NCI-H2107 (cell line): ENCODE measurements at regions not wholly inside any gene's neighbourhood (a gene's known extent, or its start where the extent isn't known, plus 50 kb on each side); places are given as distances from the start of the nearest gene placed in this dataset.

Experiments used
- DNase-seq: peaks from one replicate; lab custom pipeline; 2025; lab: John Stamatoyannopoulos, UW

DNA sequence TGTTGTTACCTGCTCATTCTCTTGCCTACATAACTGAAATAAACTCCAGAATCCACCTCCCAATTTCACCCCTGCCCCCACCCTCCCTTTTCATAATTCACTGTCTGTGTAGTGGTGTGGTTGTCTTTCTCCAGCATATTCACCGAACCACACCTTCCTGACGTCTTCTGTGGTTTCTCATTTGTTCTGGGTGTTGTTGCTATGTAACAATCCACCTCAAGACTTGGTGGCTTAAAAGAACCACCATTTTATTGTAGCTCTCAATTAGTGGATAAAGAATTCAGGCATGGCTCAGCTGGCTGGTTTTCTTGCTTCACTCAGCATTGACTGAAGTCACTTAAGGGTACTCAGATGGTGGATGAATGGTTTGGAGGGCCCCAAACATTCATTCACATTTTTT, 229.8 kb downstream of the MAF start:
- DNase-seq, result no peak

GRCh38 chr16:79369796-79370195, 230.7 kb downstream of the MAF start:
- DNase-seq, result no peak

- DNase-seq, result no peak
Observed at GRCh38 chr16:79367822-79368221, 232.7 kb downstream of the MAF start.

GRCh38 chr16:79366635-79367034, 233.9 kb downstream of the MAF start:
- DNase-seq, result no peak

- no peak for DNase-seq
Observed at GRCh38 chr16:79365702-79366101, 234.8 kb downstream of the MAF start.

DNA sequence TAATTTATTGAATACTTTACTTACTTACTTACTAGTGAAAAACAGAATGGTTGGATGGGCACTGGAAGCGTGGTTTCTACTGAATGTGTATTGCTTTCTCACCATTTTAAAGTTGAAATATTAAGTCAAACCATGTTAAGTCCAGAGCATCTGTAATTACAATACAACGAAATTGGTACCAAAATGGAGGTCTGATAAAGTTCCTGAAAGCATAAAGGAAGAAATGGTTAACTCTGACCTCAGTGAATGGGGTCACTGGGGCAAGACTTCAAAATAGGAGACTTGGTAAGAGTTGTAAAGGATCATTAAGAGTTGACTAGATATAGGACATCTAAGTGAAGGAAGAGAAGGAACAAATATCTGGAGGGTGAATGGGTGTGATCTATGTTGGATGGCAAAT, 237.1 kb downstream of the MAF start:
- DNase-seq, result no peak

- no peak for DNase-seq
Observed at GRCh38 chr16:79363035-79363434, 237.5 kb downstream of the MAF start.

DNA sequence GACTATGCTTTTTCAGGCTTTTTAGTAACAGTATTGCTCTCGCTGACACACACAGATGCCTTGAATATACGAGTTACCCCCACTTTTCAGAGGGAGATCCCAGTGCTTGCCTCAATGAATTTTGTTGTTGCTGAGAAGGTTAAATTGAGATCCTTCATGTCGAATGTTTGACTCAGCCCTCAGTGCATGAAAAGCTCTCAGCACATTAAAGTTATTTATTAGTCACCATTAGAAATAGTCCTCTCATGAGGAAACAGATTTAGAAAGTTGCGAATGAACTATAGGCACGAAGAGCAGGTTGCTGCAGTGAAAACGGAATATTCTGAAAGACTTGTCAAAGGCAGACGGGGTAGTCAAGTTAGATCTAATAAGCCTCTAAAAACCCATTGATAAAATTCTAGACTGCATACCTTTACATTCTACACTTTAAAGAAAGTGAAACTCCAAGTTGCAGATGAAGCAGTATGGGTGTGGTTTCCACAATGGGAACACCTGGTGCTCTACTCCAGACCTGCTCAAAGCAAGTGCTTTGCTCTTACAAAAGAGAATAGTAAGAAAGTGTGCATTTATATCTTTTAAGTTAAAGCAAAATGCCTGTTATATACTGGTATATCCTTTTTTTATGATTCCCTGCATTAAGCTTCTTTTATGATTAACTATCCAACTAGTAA, 238.1 kb downstream of the MAF start:
- DNase-seq, result no peak

DNA sequence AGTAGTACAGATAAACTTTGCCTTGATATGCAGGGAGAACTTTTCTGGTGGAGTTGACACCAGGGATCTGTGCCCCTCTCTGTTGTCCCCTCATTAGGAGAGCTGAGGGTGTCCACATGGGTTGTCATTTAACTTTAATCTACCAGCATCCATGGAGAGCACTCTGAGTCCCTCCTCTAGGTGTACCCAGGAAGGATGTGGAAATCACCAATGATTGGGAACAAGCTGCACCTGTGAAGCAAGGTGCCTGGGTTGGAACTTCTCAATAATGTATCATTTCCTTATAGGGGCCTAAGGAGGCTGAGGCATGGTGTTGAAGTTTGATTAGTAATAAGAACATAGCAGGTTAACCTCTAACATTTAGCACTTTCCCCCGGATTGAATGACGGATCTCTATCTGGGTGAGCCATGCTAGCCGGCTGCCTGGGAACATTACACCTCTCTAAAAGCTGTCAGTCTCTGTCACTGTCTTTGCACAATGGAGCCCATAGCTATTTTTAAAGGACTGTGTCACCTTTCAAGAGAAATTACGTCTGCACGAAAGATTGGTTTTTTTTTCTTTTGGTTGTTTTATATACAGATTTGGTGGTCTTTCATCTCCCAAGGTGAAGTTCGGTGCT, 239.3 kb downstream of the MAF start:
- no peak for DNase-seq

- no peak for DNase-seq
Observed at GRCh38 chr16:79360267-79360666, 240.3 kb downstream of the MAF start.

GRCh38 chr16:79359082-79359481, 241.5 kb downstream of the MAF start:
- no peak for DNase-seq

DNA sequence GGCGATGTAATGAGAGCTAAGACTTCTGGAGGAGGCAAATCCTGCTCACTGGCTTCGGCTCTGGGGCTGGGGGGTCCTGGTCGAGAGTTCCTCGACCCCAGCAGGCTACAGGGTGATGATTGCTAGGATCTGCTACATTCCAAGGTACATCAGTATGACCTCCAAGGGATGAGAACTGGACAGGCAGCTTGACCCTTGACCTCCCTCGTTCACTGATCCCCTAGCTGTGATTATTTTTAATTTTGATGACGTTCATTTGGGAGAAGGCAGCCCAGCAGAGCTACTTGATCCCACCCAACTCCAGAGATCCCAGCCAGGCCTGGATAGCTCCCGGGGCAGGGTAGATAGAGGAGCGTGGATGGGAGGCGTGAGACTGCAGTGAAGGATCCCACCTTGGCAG, 242.3 kb downstream of the MAF start:
- no peak for DNase-seq

DNA sequence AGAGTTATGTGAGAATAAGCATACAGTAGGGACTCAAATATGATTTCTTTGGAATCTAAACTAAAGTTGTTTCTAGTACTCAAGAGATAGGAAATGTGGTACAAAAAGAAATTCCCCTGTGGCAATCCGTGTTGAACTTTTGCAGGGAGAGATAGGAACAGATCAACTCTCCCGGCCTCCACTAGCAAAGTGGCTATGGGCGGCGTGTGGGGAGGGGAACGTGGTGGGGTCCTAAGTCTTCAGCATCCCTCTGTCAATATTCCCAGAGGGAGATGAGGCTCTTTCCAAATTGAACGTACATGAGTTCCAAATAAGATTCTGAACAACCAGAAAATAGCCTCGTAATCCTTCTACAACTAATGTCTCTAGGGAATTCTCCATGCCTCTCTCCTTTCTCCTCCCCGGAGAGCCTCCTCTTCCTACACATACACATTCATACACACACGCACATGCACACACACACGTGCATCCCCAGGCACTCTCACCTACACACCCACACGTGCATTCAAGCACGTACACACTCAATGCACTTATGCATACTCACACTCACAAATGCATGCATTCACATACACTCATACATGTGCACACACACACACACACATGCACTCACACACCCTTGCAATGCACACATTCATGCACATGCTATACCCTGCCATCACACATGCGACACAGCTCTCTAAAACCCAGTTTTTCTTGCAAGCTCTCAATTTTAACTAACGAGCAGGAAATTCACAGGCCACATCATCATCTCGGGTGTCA, 244.8 kb downstream of the MAF start:
- DNase-seq, result no peak

- DNase-seq, result no peak
Observed at GRCh38 chr16:79351927-79352326, 248.6 kb downstream of the MAF start.

DNA sequence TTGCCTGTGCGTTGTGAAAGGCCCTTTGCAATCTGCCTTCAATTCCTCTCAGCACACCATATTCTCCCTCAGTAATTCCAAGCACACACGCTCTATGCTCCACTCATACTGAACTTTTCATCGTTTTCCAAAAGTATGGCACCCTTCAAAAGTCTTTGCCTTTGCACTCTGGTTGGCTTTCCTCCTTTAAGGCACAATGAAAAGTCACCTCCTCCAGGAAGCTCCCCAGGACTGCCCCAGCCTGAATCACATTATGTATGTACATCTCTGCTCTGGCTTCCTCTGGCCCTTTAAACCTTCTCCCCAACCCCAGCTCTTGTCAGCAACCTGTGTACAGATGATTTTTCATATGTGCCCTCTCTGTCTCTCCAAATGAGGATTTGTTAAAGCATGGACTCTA, 250.7 kb downstream of the MAF start:
- DNase-seq, result no peak

DNA sequence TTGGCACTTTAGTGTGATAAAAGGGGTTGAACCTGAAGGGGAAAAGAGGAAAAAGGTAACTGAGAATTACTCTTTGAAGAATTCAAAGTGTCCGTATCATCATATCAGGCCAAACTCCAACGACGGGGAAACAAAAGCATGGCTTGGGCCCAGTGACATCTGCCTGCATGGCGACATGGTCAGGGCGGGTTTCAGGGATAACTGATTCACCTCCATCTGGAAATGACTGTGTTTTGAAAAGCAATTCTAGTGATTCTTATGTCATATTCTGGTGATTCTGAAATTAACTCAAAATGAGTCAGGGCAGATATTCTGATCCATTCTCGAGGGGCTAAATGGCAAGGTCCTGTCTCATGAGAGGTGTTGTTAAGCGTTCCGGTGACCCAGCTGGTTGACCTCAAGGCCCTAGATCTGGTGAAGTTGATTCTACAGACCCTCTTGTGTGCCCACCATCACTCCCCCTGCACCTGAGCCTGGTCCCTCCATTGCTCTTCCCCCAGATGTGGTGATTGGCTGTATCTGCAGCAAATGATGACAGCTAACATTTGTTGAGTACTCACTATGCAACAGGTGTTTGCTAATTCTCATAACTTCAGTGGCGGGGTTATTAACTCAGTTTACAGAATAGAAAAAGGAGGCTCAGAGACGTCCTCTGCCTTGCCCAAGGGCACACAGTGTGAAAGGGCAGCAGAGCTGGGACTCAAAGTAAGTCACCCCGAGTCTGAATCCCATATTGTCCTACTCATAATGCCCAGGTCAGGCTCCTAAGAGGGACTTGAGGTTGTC, 251.8 kb downstream of the MAF start:
- no peak for DNase-seq

GRCh38 chr16:79347277-79347676, 253.3 kb downstream of the MAF start:
- DNase-seq, result no peak

GRCh38 chr16:79339863-79340262, 260.7 kb downstream of the MAF start:
- no peak for DNase-seq

- DNase-seq, result no peak
Observed at GRCh38 chr16:79337906-79338305, 262.6 kb downstream of the MAF start.

GRCh38 chr16:79336437-79337229, 263.9 kb downstream of the MAF start:
- no peak for DNase-seq

GRCh38 chr16:79334127-79334526, 266.4 kb downstream of the MAF start:
- no peak for DNase-seq

DNA sequence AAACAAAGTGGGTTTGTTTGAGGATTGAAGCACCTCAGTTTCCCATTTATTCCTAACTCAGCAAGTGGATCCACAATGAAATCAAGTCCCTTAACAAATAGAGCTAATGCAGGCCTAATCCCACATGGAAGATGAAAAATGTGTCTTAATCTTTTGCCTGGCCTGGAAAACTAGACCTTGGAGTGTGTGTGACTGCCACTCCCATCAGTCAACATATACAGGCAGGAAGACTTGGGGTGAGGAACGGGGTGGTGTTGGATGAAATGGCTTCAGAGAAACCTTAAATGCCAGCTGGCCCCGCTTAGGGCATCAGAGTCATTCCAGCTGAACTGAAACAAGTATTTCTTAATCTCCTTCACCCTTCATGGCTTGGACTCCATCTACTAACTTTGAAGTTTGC, 269.5 kb downstream of the MAF start:
- DNase-seq, result no peak
